ENCODE measurements at regions not wholly inside any gene's neighbourhood (a gene's known extent, or its start where the extent isn't known, plus 50 kb on each side); places are given as distances from the start of the nearest gene placed in this dataset.
"Not testable (repeated sequence)": the region's sequence is repeated elsewhere in the genome, so short reads cannot be mapped to it uniquely, and the experiment has no call there.

- H3K4me3 ChIP-seq (ENCODE audit: low read depth, low read length): no peak overlapping the region
- no peaks in the 10 kb centered on the region for H3K36me3 ChIP-seq (ENCODE audit: control insufficient read depth, insufficient read depth, low read length)
- no peaks in the 10 kb centered on the region for H3K27me3 ChIP-seq (ENCODE audit: control insufficient read depth, insufficient read depth, low read length)
- H3K4me1 ChIP-seq (ENCODE audit: control insufficient read depth, insufficient read depth, low read length): peaks cover 5% of the 10 kb centered on the region
- H3K9me3 ChIP-seq (ENCODE audit: control insufficient read depth, insufficient read depth, low read length): peaks cover 4% of the 10 kb centered on the region
- H3K9ac ChIP-seq (ENCODE audit: low read depth, low read length): no peak overlapping the region
These were observed 84.3 kb upstream of the NCOR2 start for GRCh38 chr12:124651516-124652273.

GRCh38 chr12:124650912-124651311 is 83.5 kb upstream of the NCOR2 start:
- no peak overlapping the region for H3K4me3 ChIP-seq (ENCODE audit: low read depth, low read length)
- no peak overlapping the region for H3K9ac ChIP-seq (ENCODE audit: low read depth, low read length)
- no peaks in the 10 kb centered on the region for H3K27me3 ChIP-seq (ENCODE audit: control insufficient read depth, insufficient read depth, low read length)

GRCh38 chr12:124648710-124649384 is 81.4 kb upstream of the NCOR2 start:
- Histone ChIP-seq H3K9ac (ENCODE audit: low read depth, low read length) (no peak overlapping the region), H3K4me3 (ENCODE audit: low read depth, low read length) (no peak overlapping the region), H3K9me3 (ENCODE audit: control insufficient read depth, insufficient read depth, low read length) (peaks cover 4% of the 10 kb centered on the region), H3K27me3 (ENCODE audit: control insufficient read depth, insufficient read depth, low read length) (no peaks in the 10 kb centered on the region), H3K36me3 (ENCODE audit: control insufficient read depth, insufficient read depth, low read length) (no peaks in the 10 kb centered on the region), H3K4me1 (ENCODE audit: control insufficient read depth, insufficient read depth, low read length) (no peaks in the 10 kb centered on the region)

More at GRCh38 chr12:124650912-124651311, 83.5 kb upstream of the NCOR2 start:
- Histone ChIP-seq H3K4me1 (ENCODE audit: control insufficient read depth, insufficient read depth, low read length) (peaks cover under 1% of the 10 kb centered on the region), H3K9me3 (ENCODE audit: control insufficient read depth, insufficient read depth, low read length) (peaks cover 4% of the 10 kb centered on the region), H3K36me3 (ENCODE audit: control insufficient read depth, insufficient read depth, low read length) (no peaks in the 10 kb centered on the region)

GRCh38 chr12:124647316-124647715 is 79.9 kb upstream of the NCOR2 start:
- Histone ChIP-seq H3K27me3 (ENCODE audit: control insufficient read depth, insufficient read depth, low read length) (no peaks in the 10 kb centered on the region), H3K36me3 (ENCODE audit: control insufficient read depth, insufficient read depth, low read length) (no peaks in the 10 kb centered on the region), H3K9me3 (ENCODE audit: control insufficient read depth, insufficient read depth, low read length) (peaks cover 4% of the 10 kb centered on the region), H3K9ac (ENCODE audit: low read depth, low read length) (no peak overlapping the region), H3K4me1 (ENCODE audit: control insufficient read depth, insufficient read depth, low read length) (no peaks in the 10 kb centered on the region), H3K4me3 (ENCODE audit: low read depth, low read length) (no peak overlapping the region)

- Histone ChIP-seq H3K27me3 (ENCODE audit: control insufficient read depth, insufficient read depth, low read length) (no peaks in the 10 kb centered on the region), H3K4me3 (ENCODE audit: low read depth, low read length) (no peak overlapping the region), H3K36me3 (ENCODE audit: control insufficient read depth, insufficient read depth, low read length) (no peaks in the 10 kb centered on the region), H3K9ac (ENCODE audit: low read depth, low read length) (no peak overlapping the region), H3K9me3 (ENCODE audit: control insufficient read depth, insufficient read depth, low read length) (peaks cover 4% of the 10 kb centered on the region), H3K4me1 (ENCODE audit: control insufficient read depth, insufficient read depth, low read length) (no peaks in the 10 kb centered on the region)
These were observed 79.2 kb upstream of the NCOR2 start for GRCh38 chr12:124646385-124647230.

- Histone ChIP-seq H3K4me3 (ENCODE audit: low read depth, low read length) (no peak overlapping the region), H3K27me3 (ENCODE audit: control insufficient read depth, insufficient read depth, low read length) (no peaks in the 10 kb centered on the region), H3K4me1 (ENCODE audit: control insufficient read depth, insufficient read depth, low read length) (no peaks in the 10 kb centered on the region), H3K36me3 (ENCODE audit: control insufficient read depth, insufficient read depth, low read length) (no peaks in the 10 kb centered on the region), H3K9ac (ENCODE audit: low read depth, low read length) (no peak overlapping the region), H3K9me3 (ENCODE audit: control insufficient read depth, insufficient read depth, low read length) (peaks cover 4% of the 10 kb centered on the region)
These were observed 78.3 kb upstream of the NCOR2 start for GRCh38 chr12:124645530-124646244.

GRCh38 chr12:124643768-124644167 is 76.4 kb upstream of the NCOR2 start:
- H3K4me1 ChIP-seq (ENCODE audit: control insufficient read depth, insufficient read depth, low read length); H3K9ac ChIP-seq (ENCODE audit: low read depth, low read length); H3K9me3 ChIP-seq (ENCODE audit: control insufficient read depth, insufficient read depth, low read length); H3K27me3 ChIP-seq (ENCODE audit: control insufficient read depth, insufficient read depth, low read length); H3K4me3 ChIP-seq (ENCODE audit: low read depth, low read length); H3K36me3 ChIP-seq (ENCODE audit: control insufficient read depth, insufficient read depth, low read length): not testable (repeated sequence)

- Histone ChIP-seq H3K4me3 (ENCODE audit: low read depth, low read length) (no peak overlapping the region), H3K9me3 (ENCODE audit: control insufficient read depth, insufficient read depth, low read length) (no peaks in the 10 kb centered on the region), H3K9ac (ENCODE audit: low read depth, low read length) (no peak overlapping the region), H3K36me3 (ENCODE audit: control insufficient read depth, insufficient read depth, low read length) (no peaks in the 10 kb centered on the region), H3K27me3 (ENCODE audit: control insufficient read depth, insufficient read depth, low read length) (no peaks in the 10 kb centered on the region), H3K4me1 (ENCODE audit: control insufficient read depth, insufficient read depth, low read length) (no peaks in the 10 kb centered on the region)
These were observed 74.7 kb upstream of the NCOR2 start for GRCh38 chr12:124642105-124642504.

- Histone ChIP-seq H3K4me1 (ENCODE audit: control insufficient read depth, insufficient read depth, low read length) (no peaks in the 10 kb centered on the region), H3K9ac (ENCODE audit: low read depth, low read length) (no peak overlapping the region)
These were observed 74.2 kb upstream of the NCOR2 start for GRCh38 chr12:124641591-124641990.

GRCh38 chr12:124640056-124640455 is 72.6 kb upstream of the NCOR2 start:
- Histone ChIP-seq H3K4me1 (ENCODE audit: control insufficient read depth, insufficient read depth, low read length) (no peaks in the 10 kb centered on the region), H3K9me3 (ENCODE audit: control insufficient read depth, insufficient read depth, low read length) (no peaks in the 10 kb centered on the region), H3K9ac (ENCODE audit: low read depth, low read length) (no peak overlapping the region), H3K36me3 (ENCODE audit: control insufficient read depth, insufficient read depth, low read length) (no peaks in the 10 kb centered on the region), H3K27me3 (ENCODE audit: control insufficient read depth, insufficient read depth, low read length) (no peaks in the 10 kb centered on the region), H3K4me3 (ENCODE audit: low read depth, low read length) (no peak overlapping the region)

More at GRCh38 chr12:124641591-124641990, 74.2 kb upstream of the NCOR2 start:
- H3K9me3 ChIP-seq (ENCODE audit: control insufficient read depth, insufficient read depth, low read length): no peaks in the 10 kb centered on the region
- H3K4me3 ChIP-seq (ENCODE audit: low read depth, low read length): no peak overlapping the region
- H3K36me3 ChIP-seq (ENCODE audit: control insufficient read depth, insufficient read depth, low read length): no peaks in the 10 kb centered on the region
- H3K27me3 ChIP-seq (ENCODE audit: control insufficient read depth, insufficient read depth, low read length): no peaks in the 10 kb centered on the region

GRCh38 chr12:124639122-124639806 is 71.9 kb upstream of the NCOR2 start:
- H3K9ac ChIP-seq (ENCODE audit: low read depth, low read length): no peak overlapping the region
- no peaks in the 10 kb centered on the region for H3K36me3 ChIP-seq (ENCODE audit: control insufficient read depth, insufficient read depth, low read length)
- no peaks in the 10 kb centered on the region for H3K27me3 ChIP-seq (ENCODE audit: control insufficient read depth, insufficient read depth, low read length)
- H3K9me3 ChIP-seq (ENCODE audit: control insufficient read depth, insufficient read depth, low read length): no peaks in the 10 kb centered on the region
- H3K4me1 ChIP-seq (ENCODE audit: control insufficient read depth, insufficient read depth, low read length): no peaks in the 10 kb centered on the region
- H3K4me3 ChIP-seq (ENCODE audit: low read depth, low read length): no peak overlapping the region
